Fibroblast of upper back skin (primary cell): ENCODE measurements at regions not wholly inside any gene's neighbourhood (a gene's known extent, or its start where the extent isn't known, plus 50 kb on each side); places are given as distances from the start of the nearest gene placed in this dataset.
"Not testable (repeated sequence)": the region's sequence is repeated elsewhere in the genome, so short reads cannot be mapped to it uniquely, and the experiment has no call there.

Source experiments
- DNase-seq: peaks from one replicate; pipeline ENCODE4 v3.0.0-alpha.2; 2013

- no peak for DNase-seq
Measured at GRCh38 chr2:134039912-134040581, 213.8 kb upstream of the MGAT5 start.

GRCh38 chr2:134040626-134041172 lies 213.2 kb upstream of the MGAT5 start:
- not testable (repeated sequence) for DNase-seq

- DNase-seq: no peak
Measured at GRCh38 chr2:134041877-134042276, 212.0 kb upstream of the MGAT5 start.

GRCh38 chr2:134043028-134043427 lies 210.8 kb upstream of the MGAT5 start:
- DNase-seq: not testable (repeated sequence)

GRCh38 chr2:134052173-134052572 lies 201.7 kb upstream of the MGAT5 start:
- no peak for DNase-seq

GRCh38 chr2:134056173-134056572 lies 197.7 kb upstream of the MGAT5 start:
- no peak for DNase-seq

- DNase-seq: not testable (repeated sequence)
Measured at GRCh38 chr2:134061066-134061465, 192.8 kb upstream of the MGAT5 start.

GRCh38 chr2:134062235-134062634 lies 191.6 kb upstream of the MGAT5 start:
- DNase-seq: not testable (repeated sequence)

GRCh38 chr2:134063916-134064315 lies 190.0 kb upstream of the MGAT5 start:
- not testable (repeated sequence) for DNase-seq

GRCh38 chr2:134070281-134070741 lies 183.6 kb upstream of the MGAT5 start:
- DNase-seq: no peak

- no peak for DNase-seq
Measured at GRCh38 chr2:134072341-134072740, 181.5 kb upstream of the MGAT5 start.

- DNase-seq: no peak
Measured at GRCh38 chr2:134073023-134073422, 180.8 kb upstream of the MGAT5 start.

- DNase-seq: no peak
Measured at GRCh38 chr2:134074619-134075018, 179.3 kb upstream of the MGAT5 start.

GRCh38 chr2:134075204-134075603 lies 178.7 kb upstream of the MGAT5 start:
- DNase-seq: no peak

- no peak for DNase-seq
Measured at GRCh38 chr2:134078354-134078753, 175.5 kb upstream of the MGAT5 start.

- DNase-seq: no peak
Measured at GRCh38 chr2:134079373-134079772, 174.5 kb upstream of the MGAT5 start.

- no peak for DNase-seq
Measured at GRCh38 chr2:134080386-134081089, 173.3 kb upstream of the MGAT5 start.

GRCh38 chr2:134081238-134081938 lies 172.5 kb upstream of the MGAT5 start:
- DNase-seq: no peak

GRCh38 chr2:134083548-134083947 lies 170.3 kb upstream of the MGAT5 start:
- DNase-seq: no peak

- no peak for DNase-seq
Measured at GRCh38 chr2:134086594-134087219, 167.2 kb upstream of the MGAT5 start.

GRCh38 chr2:134087371-134087921 lies 166.4 kb upstream of the MGAT5 start:
- DNase-seq: no peak

- DNase-seq: no peak
Measured at GRCh38 chr2:134089454-134089853, 164.4 kb upstream of the MGAT5 start.

- DNase-seq: no peak
Measured at GRCh38 chr2:134097740-134098139, 156.1 kb upstream of the MGAT5 start.
